ENCODE measurements at regions not wholly inside any gene's neighbourhood (a gene's known extent, or its start where the extent isn't known, plus 50 kb on each side); places are given as distances from the start of the nearest gene placed in this dataset.

- Histone ChIP-seq H3K9ac (ENCODE audit: low read length) (no peak overlapping the region), H3K27ac (ENCODE audit: low read length) (no peak overlapping the region), H3K36me3 (replicated peaks; ENCODE audit: low read depth, low read length) (no peaks in the 10 kb centered on the region), H3K4me3 (ENCODE audit: low read length) (no peak overlapping the region), H4K20me1 (ENCODE audit: insufficient read depth, low read length) (no peaks in the 10 kb centered on the region), H3K27me3 (ENCODE audit: low read depth, low read length) (no peaks in the 10 kb centered on the region), H3K9me3 (ENCODE audit: insufficient read depth, low read length) (no peaks in the 10 kb centered on the region), H3K4me1 (ENCODE audit: low read length) (no peaks in the 10 kb centered on the region), H3K4me2 (ENCODE audit: low read length) (no peak overlapping the region), H2AFZ (ENCODE audit: low read depth, low read length) (no peak overlapping the region), H3K79me2 (ENCODE audit: low read length) (no peaks in the 10 kb centered on the region)
- no peak for TF ChIP-seq EZH2phosphoT487 (IDR thresholded peaks at IDR 0.05; ENCODE audit: low read depth)
- no peak for TF ChIP-seq CTCF (IDR thresholded peaks at IDR 0.05; ENCODE audit: low read depth, low read length)
Observed at GRCh38 chr7:3109311-3109915, 65.7 kb upstream of the CARD11 start.

GRCh38 chr7:3112479-3113134 lies 68.9 kb upstream of the CARD11 start:
- Histone ChIP-seq H3K27ac (ENCODE audit: low read length) (no peak overlapping the region), H3K9ac (ENCODE audit: low read length) (no peak overlapping the region), H3K4me2 (ENCODE audit: low read length) (no peak overlapping the region), H3K27me3 (ENCODE audit: low read depth, low read length) (no peaks in the 10 kb centered on the region; the same call in 1 of the 2 replicates), H3K4me3 (ENCODE audit: low read length) (no peak overlapping the region), H3K36me3 (replicated peaks; ENCODE audit: low read depth, low read length) (no peaks in the 10 kb centered on the region), H4K20me1 (ENCODE audit: insufficient read depth, low read length) (no peaks in the 10 kb centered on the region), H3K79me2 (ENCODE audit: low read length) (no peaks in the 10 kb centered on the region), H3K4me1 (ENCODE audit: low read length) (no peaks in the 10 kb centered on the region), H2AFZ (ENCODE audit: low read depth, low read length) (no peak overlapping the region), H3K9me3 (ENCODE audit: insufficient read depth, low read length) (no peaks in the 10 kb centered on the region)
- TF ChIP-seq CTCF (IDR thresholded peaks at IDR 0.05; ENCODE audit: low read depth, low read length) (no peak), EZH2phosphoT487 (IDR thresholded peaks at IDR 0.05; ENCODE audit: low read depth) (no peak)

GRCh38 chr7:3114917-3115316 lies 71.2 kb upstream of the CARD11 start:
- Histone ChIP-seq H3K36me3 (replicated peaks; ENCODE audit: low read depth, low read length) (no peaks in the 10 kb centered on the region), H3K4me1 (ENCODE audit: low read length) (no peaks in the 10 kb centered on the region), H3K9ac (ENCODE audit: low read length) (no peak overlapping the region), H3K79me2 (ENCODE audit: low read length) (no peaks in the 10 kb centered on the region), H3K9me3 (ENCODE audit: insufficient read depth, low read length) (no peaks in the 10 kb centered on the region), H3K27ac (ENCODE audit: low read length) (no peak overlapping the region), H3K4me2 (ENCODE audit: low read length) (no peak overlapping the region), H3K4me3 (ENCODE audit: low read length) (no peak overlapping the region), H4K20me1 (ENCODE audit: insufficient read depth, low read length) (no peaks in the 10 kb centered on the region), H3K27me3 (ENCODE audit: low read depth, low read length) (no peaks in the 10 kb centered on the region; the same call in 1 of the 2 replicates), H2AFZ (ENCODE audit: low read depth, low read length) (no peak overlapping the region)
- TF ChIP-seq EZH2phosphoT487 (IDR thresholded peaks at IDR 0.05; ENCODE audit: low read depth) = no peak
- no peak for TF ChIP-seq CTCF (IDR thresholded peaks at IDR 0.05; ENCODE audit: low read depth, low read length)

- Histone ChIP-seq H2AFZ (ENCODE audit: low read depth, low read length) (no peak overlapping the region), H3K79me2 (ENCODE audit: low read length) (no peaks in the 10 kb centered on the region), H4K20me1 (ENCODE audit: insufficient read depth, low read length) (no peaks in the 10 kb centered on the region), H3K4me2 (ENCODE audit: low read length) (no peak overlapping the region), H3K9ac (ENCODE audit: low read length) (no peak overlapping the region), H3K36me3 (replicated peaks; ENCODE audit: low read depth, low read length) (no peaks in the 10 kb centered on the region), H3K4me1 (ENCODE audit: low read length) (no peaks in the 10 kb centered on the region), H3K4me3 (ENCODE audit: low read length) (no peak overlapping the region), H3K27me3 (ENCODE audit: low read depth, low read length) (no peaks in the 10 kb centered on the region; the same call in 1 of the 2 replicates), H3K27ac (ENCODE audit: low read length) (no peak overlapping the region), H3K9me3 (ENCODE audit: insufficient read depth, low read length) (no peaks in the 10 kb centered on the region)
- TF ChIP-seq EZH2phosphoT487 (IDR thresholded peaks at IDR 0.05; ENCODE audit: low read depth) = no peak
- no peak for TF ChIP-seq CTCF (IDR thresholded peaks at IDR 0.05; ENCODE audit: low read depth, low read length)
Observed at GRCh38 chr7:3117081-3117480, 73.4 kb upstream of the CARD11 start.
